Activated T-helper 1 cell treated with anti-CD3 and anti-CD28 coated beads, Interleukin-12 subunit alpha, Interleukin-12 subunit beta, Interleukin-2, Interleukin-4 antibody, amounts not matched to agents 30 ng/mL and 10 ng/mL and 1 ng/mL, durations not matched to agents 14 hours and 24 hours and 36 hours (primary cell): ENCODE measurements at regions not wholly inside any gene's neighbourhood (a gene's known extent, or its start where the extent isn't known, plus 50 kb on each side); places are given as distances from the start of the nearest gene placed in this dataset.

Source experiments
- DNase-seq: peaks from one replicate; pipeline ENCODE4 v3.0.0; 2021; ENCODE audit warnings: low spot score
- H3K27ac Mint-ChIP-seq: one replicate; pipeline ENCODE4 v1.8.0; 2021; ENCODE audit warnings: mild to moderate bottlenecking, mixed read lengths
- H3K27me3 Mint-ChIP-seq: one replicate; pipeline ENCODE4 v1.8.0; 2022; ENCODE audit warnings: mild to moderate bottlenecking, moderate library complexity, mixed read lengths; ENCODE audit not compliant: insufficient read depth
- H3K36me3 Mint-ChIP-seq: one replicate; pipeline ENCODE4 v1.8.0; 2021; ENCODE audit warnings: low read depth, mixed read lengths
- H3K4me1 Mint-ChIP-seq: one replicate; pipeline ENCODE4 v1.8.0; 2021; ENCODE audit warnings: low read depth, mixed read lengths
- H3K4me3 Mint-ChIP-seq: one replicate; pipeline ENCODE4 v1.8.0; 2021; ENCODE audit warnings: mild to moderate bottlenecking, moderate library complexity, mixed read lengths
- H3K9me3 Mint-ChIP-seq: one replicate; pipeline ENCODE4 v1.8.0; 2021; ENCODE audit warnings: mixed read lengths
- intact Hi-C: fragments of 100-400 bp; cut with micrococcal nuclease; formaldehyde crosslinking; loops from one replicate; pipeline ENCODE4 v1.15.1; 2024

DNA sequence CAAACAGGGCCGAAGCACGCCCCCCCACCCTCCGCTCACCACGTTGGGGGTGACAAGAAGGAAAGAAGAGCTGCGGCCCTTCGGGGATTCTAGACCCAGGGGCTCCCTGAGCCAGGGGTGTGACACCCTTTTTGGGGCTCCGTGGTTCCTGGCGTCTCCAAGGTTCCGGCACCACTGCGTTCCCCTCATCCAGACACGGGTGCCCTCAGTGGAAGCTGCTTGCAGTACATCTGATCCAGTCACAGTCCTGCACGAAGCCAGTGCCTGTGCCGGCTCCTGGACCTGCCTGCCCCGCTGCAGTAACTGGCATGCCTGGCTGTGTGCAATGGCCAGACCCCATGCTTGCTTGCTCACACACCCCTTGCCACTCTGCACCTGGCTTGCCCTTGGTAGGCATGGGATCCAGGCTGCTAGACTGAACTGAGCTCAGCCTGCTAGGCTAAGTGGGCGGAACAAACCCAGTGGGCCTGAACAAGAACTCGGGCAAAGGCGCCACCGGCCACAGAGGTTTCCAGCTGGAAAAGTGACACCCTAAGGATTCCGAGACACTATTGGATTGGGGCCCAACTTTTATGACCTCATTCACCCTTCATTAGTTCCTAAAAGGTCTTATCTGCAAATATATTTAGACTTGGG is 420.4 kb upstream of the AGA start:
- Mint-ChIP-seq H3K4me3 (no peak overlapping the region), H3K9me3 (no peaks in the 10 kb centered on the region), H3K27me3 (no peaks in the 10 kb centered on the region), H3K36me3 (no peaks in the 10 kb centered on the region), H3K27ac (no peak overlapping the region), H3K4me1 (no peaks in the 10 kb centered on the region)
- no peak for DNase-seq
- intact Hi-C loops, result no loop called here

GRCh38 chr4:177879851-177880250 is 437.6 kb upstream of the AGA start:
- H3K27me3 Mint-ChIP-seq, result no peaks in the 10 kb centered on the region
- no peak for DNase-seq
- no peaks in the 10 kb centered on the region for H3K36me3 Mint-ChIP-seq
- no peak overlapping the region for H3K27ac Mint-ChIP-seq
- H3K9me3 Mint-ChIP-seq, result no peaks in the 10 kb centered on the region
- H3K4me3 Mint-ChIP-seq, result no peak overlapping the region
- intact Hi-C loops, result no loop called here
- no peaks in the 10 kb centered on the region for H3K4me1 Mint-ChIP-seq

DNA sequence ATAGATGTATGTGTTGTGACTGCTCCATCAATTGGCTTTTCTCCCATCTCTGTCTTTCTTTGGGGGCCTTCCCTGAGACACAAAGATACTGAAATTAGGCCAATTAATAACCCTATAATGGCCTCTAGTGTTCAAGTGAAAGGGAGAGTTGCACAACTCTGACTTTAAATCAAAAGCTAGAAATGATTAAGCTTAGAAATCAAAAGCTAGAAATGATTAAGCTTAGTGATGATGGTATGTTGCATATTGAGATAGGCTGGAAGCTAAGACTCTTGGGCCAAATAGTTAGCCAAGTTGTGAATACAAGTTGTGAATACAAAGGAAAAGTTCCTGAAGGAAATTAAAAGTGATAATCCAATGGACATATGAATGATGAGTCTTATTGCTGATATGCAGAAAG is 452.9 kb upstream of the AGA start:
- Mint-ChIP-seq H3K36me3 (no peaks in the 10 kb centered on the region), H3K4me1 (no peaks in the 10 kb centered on the region), H3K9me3 (peaks cover 6% of the 10 kb centered on the region), H3K4me3 (no peak overlapping the region), H3K27me3 (no peaks in the 10 kb centered on the region), H3K27ac (no peak overlapping the region)
- intact Hi-C loops, result no loop called here
- no peak for DNase-seq

GRCh38 chr4:177901786-177902185 is 459.5 kb upstream of the AGA start:
- Mint-ChIP-seq H3K27me3 (no peaks in the 10 kb centered on the region), H3K9me3 (peaks cover 5% of the 10 kb centered on the region), H3K4me3 (no peak overlapping the region), H3K27ac (no peak overlapping the region), H3K4me1 (no peaks in the 10 kb centered on the region), H3K36me3 (no peaks in the 10 kb centered on the region)
- DNase-seq, result no peak
- intact Hi-C loops, result no loop called here

DNA sequence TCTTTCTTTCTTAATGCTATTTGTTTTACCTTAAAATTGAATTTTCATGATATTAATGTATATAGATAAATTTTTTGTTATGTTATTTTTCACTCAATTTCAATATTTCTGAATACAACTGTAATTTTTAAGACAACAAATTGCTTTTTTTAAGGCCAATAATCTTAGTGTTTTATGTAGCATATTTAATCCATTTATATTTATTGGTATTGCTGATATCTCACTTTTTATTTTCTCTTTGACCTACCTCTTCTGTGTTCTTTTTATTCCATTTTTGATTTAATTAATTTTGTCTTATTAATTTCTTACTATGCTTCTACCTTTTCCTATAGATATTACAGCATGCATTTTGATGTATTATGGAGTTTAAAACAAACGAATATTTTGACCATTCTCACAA is 460.1 kb upstream of the AGA start:
- no peaks in the 10 kb centered on the region for H3K4me1 Mint-ChIP-seq
- no peak overlapping the region for H3K4me3 Mint-ChIP-seq
- no peaks in the 10 kb centered on the region for H3K9me3 Mint-ChIP-seq
- intact Hi-C loops, result no loop called here
- H3K36me3 Mint-ChIP-seq, result no peaks in the 10 kb centered on the region
- H3K27me3 Mint-ChIP-seq, result no peaks in the 10 kb centered on the region
- no peak for DNase-seq
- no peak overlapping the region for H3K27ac Mint-ChIP-seq

GRCh38 chr4:177907736-177908424 is 465.6 kb upstream of the AGA start:
- no peak overlapping the region for H3K27ac Mint-ChIP-seq
- H3K36me3 Mint-ChIP-seq, result no peaks in the 10 kb centered on the region
- intact Hi-C loops, result no loop called here
- no peak overlapping the region for H3K4me3 Mint-ChIP-seq
- no peaks in the 10 kb centered on the region for H3K27me3 Mint-ChIP-seq
- H3K4me1 Mint-ChIP-seq, result no peaks in the 10 kb centered on the region
- DNase-seq, result no peak
- H3K9me3 Mint-ChIP-seq, result no peaks in the 10 kb centered on the region

GRCh38 chr4:177921715-177922114 is 479.5 kb upstream of the AGA start:
- Mint-ChIP-seq H3K27me3 (no peaks in the 10 kb centered on the region), H3K4me3 (no peak overlapping the region), H3K27ac (no peak overlapping the region), H3K9me3 (no peaks in the 10 kb centered on the region), H3K36me3 (no peaks in the 10 kb centered on the region), H3K4me1 (no peaks in the 10 kb centered on the region)
- no peak for DNase-seq
- intact Hi-C loops, result no loop called here

- no peaks in the 10 kb centered on the region for H3K9me3 Mint-ChIP-seq
- H3K4me1 Mint-ChIP-seq, result no peaks in the 10 kb centered on the region
- H3K27ac Mint-ChIP-seq, result no peak overlapping the region
- DNase-seq, result no peak
- no peak overlapping the region for H3K4me3 Mint-ChIP-seq
- no peaks in the 10 kb centered on the region for H3K36me3 Mint-ChIP-seq
- intact Hi-C loops, result no loop called here
- no peaks in the 10 kb centered on the region for H3K27me3 Mint-ChIP-seq
Measured at GRCh38 chr4:177923888-177924287, 481.7 kb upstream of the AGA start.

DNA sequence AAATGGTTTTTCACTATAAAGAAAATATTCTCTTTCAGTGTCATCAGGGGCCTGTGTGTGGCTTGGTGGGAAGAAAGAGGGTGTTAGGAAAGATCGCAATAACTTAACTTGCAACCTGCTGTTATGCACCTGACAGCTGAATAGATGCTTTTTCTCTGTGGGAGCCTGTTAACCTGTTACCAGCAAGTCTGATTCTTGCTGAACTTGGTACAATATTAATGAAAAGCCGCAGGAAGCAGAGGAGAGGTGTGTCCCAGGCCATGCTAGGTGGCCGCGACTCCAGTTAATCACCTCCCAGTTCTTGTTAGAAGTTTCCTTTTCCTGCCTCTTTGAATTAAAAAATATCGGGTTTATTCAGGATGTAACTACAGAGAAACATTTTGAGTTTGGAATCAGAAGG is 494.8 kb upstream of the AGA start:
- DNase-seq, result no peak
- Mint-ChIP-seq H3K27ac (no peak overlapping the region), H3K36me3 (no peaks in the 10 kb centered on the region), H3K27me3 (no peaks in the 10 kb centered on the region), H3K9me3 (no peaks in the 10 kb centered on the region), H3K4me1 (no peaks in the 10 kb centered on the region), H3K4me3 (no peak overlapping the region)
- intact Hi-C loops, result no loop called here

- Mint-ChIP-seq H3K9me3 (no peaks in the 10 kb centered on the region), H3K4me1 (no peaks in the 10 kb centered on the region), H3K36me3 (no peaks in the 10 kb centered on the region), H3K4me3 (no peak overlapping the region), H3K27me3 (no peaks in the 10 kb centered on the region), H3K27ac (no peak overlapping the region)
- intact Hi-C loops, result no loop called here
- no peak for DNase-seq
Measured at GRCh38 chr4:177938226-177938625, 496.0 kb upstream of the AGA start.

DNA sequence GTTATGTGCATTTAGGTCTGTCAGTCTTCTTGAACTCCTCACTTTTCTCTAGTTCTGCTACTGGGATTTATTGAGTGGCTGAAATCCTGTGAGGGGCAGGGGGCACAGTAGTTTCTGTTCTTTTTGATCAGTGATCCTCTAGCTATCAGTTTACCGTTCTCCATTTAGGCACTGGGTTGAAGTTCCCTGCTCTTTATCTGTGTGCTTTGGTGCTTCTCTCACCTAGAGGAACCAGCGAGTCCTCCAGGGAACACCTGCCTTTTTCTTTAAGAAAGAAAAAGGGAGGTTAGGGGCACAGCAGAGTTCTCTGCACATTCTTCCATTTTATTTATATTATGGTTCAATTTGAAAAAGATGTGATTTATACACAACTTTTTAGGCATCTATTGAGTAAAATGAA is 503.0 kb upstream of the AGA start:
- DNase-seq, result no peak
- H3K4me1 Mint-ChIP-seq, result no peaks in the 10 kb centered on the region
- no peaks in the 10 kb centered on the region for H3K9me3 Mint-ChIP-seq
- no peak overlapping the region for H3K4me3 Mint-ChIP-seq
- no peak overlapping the region for H3K27ac Mint-ChIP-seq
- H3K27me3 Mint-ChIP-seq, result no peaks in the 10 kb centered on the region
- no peaks in the 10 kb centered on the region for H3K36me3 Mint-ChIP-seq
- intact Hi-C loops, result no loop called here

DNA sequence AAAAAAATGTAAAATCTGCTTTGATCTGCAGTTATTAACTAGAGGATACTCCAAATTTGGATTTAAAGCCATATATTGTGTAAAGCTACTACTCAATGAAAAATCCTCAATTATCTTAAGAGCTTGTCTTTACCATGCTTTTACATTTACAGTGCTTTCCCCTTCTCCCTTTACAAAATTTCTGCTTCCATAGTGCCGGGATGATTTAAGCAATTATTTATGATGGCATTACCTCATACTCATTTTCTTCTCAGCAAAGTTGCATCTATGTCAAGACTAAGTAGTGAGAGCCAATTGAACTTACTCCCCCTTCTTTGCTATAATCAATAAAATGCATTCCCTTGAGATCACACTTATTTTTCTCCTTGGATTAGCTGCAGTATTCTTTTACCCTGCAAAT is 505.4 kb upstream of the AGA start:
- no peaks in the 10 kb centered on the region for H3K27me3 Mint-ChIP-seq

DNA sequence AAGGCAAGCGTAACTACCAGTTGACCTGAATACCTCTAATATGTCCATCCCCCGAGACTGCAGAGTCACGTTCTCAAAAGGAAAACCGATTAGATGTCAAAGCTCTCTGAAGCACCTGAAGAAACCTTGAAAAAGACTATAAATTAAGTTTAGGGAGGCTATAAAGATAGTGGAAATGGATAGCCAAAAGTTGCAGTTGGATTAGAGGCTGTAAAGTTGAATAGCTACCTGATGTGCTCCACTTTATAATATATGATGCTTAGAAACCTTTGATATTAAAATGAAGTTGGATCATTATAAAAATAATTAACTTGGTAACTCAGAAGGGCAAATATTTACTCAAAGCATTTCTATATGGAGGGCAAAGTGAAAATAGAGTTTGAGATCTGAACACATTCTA is 506.6 kb upstream of the AGA start:
- intact Hi-C loops, result no loop called here
- DNase-seq, result no peak
- H3K27me3 Mint-ChIP-seq, result no peaks in the 10 kb centered on the region
- no peaks in the 10 kb centered on the region for H3K36me3 Mint-ChIP-seq
- H3K9me3 Mint-ChIP-seq, result no peaks in the 10 kb centered on the region
- H3K27ac Mint-ChIP-seq, result no peak overlapping the region
- H3K4me3 Mint-ChIP-seq, result no peak overlapping the region
- no peaks in the 10 kb centered on the region for H3K4me1 Mint-ChIP-seq

More for the DNA sequence above, 505.4 kb upstream of the AGA start:
- no peaks in the 10 kb centered on the region for H3K9me3 Mint-ChIP-seq
- H3K27ac Mint-ChIP-seq, result no peak overlapping the region
- intact Hi-C loops, result no loop called here
- H3K4me3 Mint-ChIP-seq, result no peak overlapping the region
- no peaks in the 10 kb centered on the region for H3K36me3 Mint-ChIP-seq
- H3K4me1 Mint-ChIP-seq, result no peaks in the 10 kb centered on the region
- DNase-seq, result no peak

- Mint-ChIP-seq H3K27me3 (no peaks in the 10 kb centered on the region), H3K36me3 (no peaks in the 10 kb centered on the region), H3K4me1 (no peaks in the 10 kb centered on the region), H3K9me3 (no peaks in the 10 kb centered on the region), H3K27ac (no peak overlapping the region), H3K4me3 (no peak overlapping the region)
- intact Hi-C loops, result no loop called here
- no peak for DNase-seq
Measured at GRCh38 chr4:177951026-177951425, 508.8 kb upstream of the AGA start.
